AG09309 (cell line): ENCODE measurements at regions not wholly inside any gene's neighbourhood (a gene's known extent, or its start where the extent isn't known, plus 50 kb on each side); places are given as distances from the start of the nearest gene placed in this dataset.
"Not testable (repeated sequence)": the region's sequence is repeated elsewhere in the genome, so short reads cannot be mapped to it uniquely, and the experiment has no call there.

Experiments
- DNase-seq: peaks from one replicate; pipeline ENCODE4 v3.0.0-alpha.2; 2010; ENCODE audit warnings: low read depth
- H3K4me3 ChIP-seq: 2 replicates; pipeline ENCODE4 v1.5.1; 2011; ENCODE audit warnings: mild to moderate bottlenecking, low read depth, low read length, moderate library complexity; ENCODE audit not compliant: control insufficient read depth
- CTCF ChIP-seq: IDR thresholded peaks from 2 replicates; pipeline ENCODE4 v1.5.1; 2011; ENCODE audit warnings: mild to moderate bottlenecking, low read depth, low read length, inconsistent platforms; ENCODE audit not compliant: insufficient read depth, control insufficient read depth; ENCODE audit errors: missing control alignments

GRCh38 chr9:82490019-82490499 lies 501.5 kb downstream of the SPATA31D1 start:
- TF ChIP-seq CTCF = no peak
- no peak overlapping the region for H3K4me3 ChIP-seq
- peak; percentile 35 for DNase-seq

GRCh38 chr9:82490821-82491220 lies 502.2 kb downstream of the SPATA31D1 start:
- H3K4me3 ChIP-seq, DNase-seq: not testable (repeated sequence)

- DNase-seq = no peak
- no peak for TF ChIP-seq CTCF
- no peak overlapping the region for H3K4me3 ChIP-seq
These were observed 503.0 kb downstream of the SPATA31D1 start for GRCh38 chr9:82491604-82492003.

- DNase-seq = no peak
- no peak for TF ChIP-seq CTCF
- H3K4me3 ChIP-seq = no peak overlapping the region
These were observed 503.7 kb downstream of the SPATA31D1 start for GRCh38 chr9:82492274-82492673.

- DNase-seq = no peak
- H3K4me3 ChIP-seq = no peak overlapping the region
- TF ChIP-seq CTCF = no peak
These were observed 507.6 kb downstream of the SPATA31D1 start for GRCh38 chr9:82495884-82496777.

GRCh38 chr9:82498541-82499317 lies 510.2 kb downstream of the SPATA31D1 start:
- DNase-seq = no peak
- no peak for TF ChIP-seq CTCF
- no peak overlapping the region for H3K4me3 ChIP-seq

- no peak for TF ChIP-seq CTCF
- DNase-seq = no peak
- no peak overlapping the region for H3K4me3 ChIP-seq
These were observed 510.8 kb downstream of the SPATA31D1 start for GRCh38 chr9:82499337-82499736.
